NCI-H2196 treated with DMSO at 0.1 percent for 48 hours (cell line): ENCODE measurements at regions not wholly inside any gene's neighbourhood (a gene's known extent, or its start where the extent isn't known, plus 50 kb on each side); places are given as distances from the start of the nearest gene placed in this dataset.
"Not testable (repeated sequence)": the region's sequence is repeated elsewhere in the genome, so short reads cannot be mapped to it uniquely, and the experiment has no call there.

ENCODE experiments used
- DNase-seq: peaks from one replicate; lab custom pipeline; 2025; ENCODE audit not compliant: unreplicated experiment; lab: John Stamatoyannopoulos, UW

DNA sequence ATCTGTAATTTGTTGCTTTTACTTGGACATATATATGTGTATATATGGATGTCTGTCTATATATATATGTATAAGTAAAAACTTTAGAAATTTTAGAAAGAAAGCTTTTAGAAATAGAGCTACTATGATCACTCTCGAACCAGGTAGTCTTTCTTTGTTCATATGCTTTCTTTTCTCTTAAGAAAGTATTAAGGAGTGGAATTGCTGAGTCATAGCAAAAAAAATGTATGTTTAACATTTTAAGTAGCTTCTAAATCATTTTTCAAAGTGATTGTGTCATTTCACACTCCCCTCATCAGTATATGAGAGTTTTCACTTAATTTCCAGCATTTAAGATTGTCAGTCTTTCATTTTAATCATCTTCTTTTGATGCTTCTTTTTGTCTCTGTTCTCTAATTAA is 447.9 kb upstream of the TECRL start:
- no peak for DNase-seq

DNA sequence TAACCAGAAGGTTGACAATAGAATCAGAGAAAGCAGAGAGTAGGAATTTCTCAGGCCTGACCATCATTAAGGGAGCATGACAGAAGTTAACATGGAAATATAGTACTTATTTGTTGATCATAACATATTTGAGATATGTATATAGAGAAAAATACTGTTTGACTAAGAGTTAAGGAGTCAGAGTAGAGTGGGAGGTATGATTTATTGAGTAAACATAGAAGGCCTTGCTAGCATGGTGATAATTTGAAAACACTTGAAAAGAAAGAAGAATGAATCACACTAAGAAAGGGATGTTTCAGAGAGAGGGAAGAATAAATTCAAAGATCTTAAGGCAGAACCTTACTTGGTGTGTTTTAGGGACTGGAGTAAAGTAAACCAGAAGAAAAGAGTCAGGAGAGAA is 437.2 kb upstream of the TECRL start:
- DNase-seq: no peak

DNA sequence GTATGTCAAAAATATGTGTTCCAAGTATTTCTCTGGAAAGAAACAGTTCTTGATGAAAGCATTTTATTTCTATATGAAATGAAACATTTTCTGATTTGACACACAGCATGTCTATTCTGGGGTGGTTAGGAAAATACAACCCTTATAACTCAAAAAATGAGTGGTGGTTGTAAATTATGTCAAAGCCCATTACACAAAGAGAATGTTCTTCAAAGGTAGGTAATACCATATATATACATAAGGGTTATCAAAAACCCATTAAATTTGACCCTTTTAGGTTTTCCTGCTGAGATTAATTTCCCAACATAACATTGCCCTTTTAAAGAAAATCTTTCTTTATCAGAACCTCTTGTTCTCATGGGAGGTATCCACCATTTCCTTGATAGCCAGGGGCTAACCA is 420.5 kb upstream of the TECRL start:
- no peak for DNase-seq

DNA sequence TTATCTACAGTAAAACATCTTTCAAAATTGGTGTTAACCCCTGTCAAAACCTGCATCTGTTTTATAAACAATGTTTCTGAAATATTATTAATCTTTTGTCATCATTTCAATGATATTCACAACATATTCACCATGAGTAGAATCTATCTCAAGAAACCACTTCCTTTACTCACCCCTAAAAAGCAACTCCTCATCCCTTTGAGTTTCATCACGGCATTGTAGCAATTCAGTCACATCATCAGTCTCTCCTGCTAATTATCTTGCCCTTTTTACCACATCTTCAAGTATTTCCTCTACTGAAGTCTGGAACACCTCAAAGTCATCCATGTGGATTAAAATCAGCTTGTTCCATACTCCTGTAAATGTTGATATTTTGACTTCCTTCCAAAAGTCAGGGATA is 415.3 kb upstream of the TECRL start:
- DNase-seq: no peak

DNA sequence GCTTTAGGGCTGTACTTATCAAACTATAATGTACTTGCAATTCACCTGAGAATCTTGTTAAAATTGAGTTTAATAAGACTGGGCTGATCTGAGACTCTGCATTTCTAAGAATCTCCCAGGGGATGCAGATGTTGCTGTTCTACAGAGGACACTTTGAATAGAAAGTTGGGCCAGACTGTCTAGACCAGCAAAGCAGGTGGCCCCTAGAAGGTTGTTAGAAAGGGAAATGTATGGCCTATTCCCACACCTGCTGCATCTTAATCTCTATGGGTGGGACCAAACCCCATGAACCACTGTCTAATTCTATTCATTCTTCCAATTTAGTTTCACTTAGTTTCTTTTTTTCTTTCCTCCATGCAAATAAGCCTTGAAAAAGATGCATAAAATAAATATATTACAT is 413.2 kb upstream of the TECRL start:
- no peak for DNase-seq

DNA sequence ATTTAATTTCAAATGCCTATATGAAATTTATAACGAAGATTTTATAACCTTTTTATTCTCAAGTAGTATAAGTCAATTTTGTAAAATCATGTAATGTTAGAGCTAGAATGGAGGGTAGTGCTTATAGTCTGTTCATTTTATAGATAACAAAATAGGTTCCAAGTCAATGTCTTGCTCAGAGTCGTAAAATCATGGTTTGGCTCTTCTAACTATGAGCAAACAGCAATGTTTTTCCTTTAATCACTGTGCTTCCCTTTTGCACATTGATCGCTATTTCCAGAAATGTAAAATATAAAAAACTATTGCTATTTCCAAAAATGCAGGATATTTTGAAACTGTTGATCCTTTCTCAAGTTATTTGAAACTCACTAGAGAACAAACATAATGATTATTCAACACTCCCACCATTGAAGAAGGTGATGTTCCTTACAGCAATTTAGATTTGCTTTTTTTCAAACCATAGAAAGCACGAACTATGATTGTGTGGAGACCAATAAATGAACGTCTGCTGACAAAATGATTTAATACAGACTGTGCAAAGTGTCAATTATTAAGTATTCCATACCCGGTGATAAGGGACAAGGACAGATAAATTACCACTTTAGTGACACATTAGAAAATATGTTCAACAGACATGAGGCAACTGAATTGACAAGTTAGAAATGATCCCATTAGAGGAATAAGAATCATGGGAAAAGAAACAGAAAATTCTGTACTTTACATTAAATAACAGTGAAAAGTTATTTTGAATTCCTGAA is 412.1 kb upstream of the TECRL start:
- no peak for DNase-seq

DNA sequence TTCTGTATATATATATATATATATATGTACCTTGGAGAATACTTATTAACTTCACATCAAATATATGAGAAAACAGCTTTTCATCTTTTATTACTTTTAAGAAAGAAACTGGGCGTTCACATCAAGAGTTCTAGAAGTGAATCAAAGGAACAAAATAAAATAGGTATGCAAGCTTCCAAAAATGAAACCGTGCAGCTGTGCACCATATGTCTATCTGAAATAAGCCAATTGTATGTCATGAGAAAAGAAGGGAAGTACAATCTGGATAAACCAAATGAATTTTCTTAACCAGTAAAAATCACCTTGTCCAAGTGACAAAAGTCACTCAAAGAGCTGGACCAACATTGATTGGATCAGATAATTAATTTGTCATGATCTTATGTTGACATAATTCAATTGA is 405.4 kb upstream of the TECRL start:
- no peak for DNase-seq

DNA sequence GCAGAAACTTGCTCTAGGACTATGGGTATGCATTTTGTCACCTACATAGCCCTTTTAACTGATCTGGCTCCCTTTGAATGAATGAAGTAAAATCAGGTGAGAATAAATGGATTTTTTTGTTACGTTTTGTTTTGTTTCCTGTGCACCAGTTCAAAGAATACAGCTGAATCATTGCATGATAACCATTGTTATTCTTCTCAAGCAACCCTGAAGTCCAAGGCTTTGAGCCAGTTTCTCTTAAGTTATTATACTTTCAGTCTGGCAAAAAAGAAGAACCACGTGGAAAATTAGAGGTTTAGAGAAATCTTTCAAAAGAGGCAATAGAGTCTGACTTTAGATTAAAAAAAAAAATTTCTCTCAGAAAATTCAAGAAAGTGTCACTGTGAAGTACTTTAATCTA is 398.6 kb upstream of the TECRL start:
- no peak for DNase-seq

DNA sequence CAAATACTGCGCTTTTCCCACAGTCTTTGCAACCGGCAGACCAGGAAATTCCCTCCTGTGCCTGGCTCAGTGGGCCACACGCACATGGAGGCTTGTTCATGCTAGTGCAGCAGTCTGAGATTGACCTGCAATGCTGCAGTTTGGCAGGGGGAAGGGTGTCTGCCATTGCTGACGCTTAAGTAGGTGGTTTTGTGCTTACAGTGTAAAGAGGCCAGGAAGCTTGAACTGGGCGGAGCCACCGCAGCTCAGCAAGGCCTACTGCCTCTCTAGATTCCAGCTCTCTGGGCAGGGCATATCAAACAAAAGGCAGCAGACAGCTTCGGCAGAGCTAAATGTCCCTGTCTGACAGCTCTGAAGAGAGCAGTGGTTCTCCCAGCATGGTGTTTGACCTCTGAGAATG is 390.5 kb upstream of the TECRL start:
- DNase-seq: no peak

DNA sequence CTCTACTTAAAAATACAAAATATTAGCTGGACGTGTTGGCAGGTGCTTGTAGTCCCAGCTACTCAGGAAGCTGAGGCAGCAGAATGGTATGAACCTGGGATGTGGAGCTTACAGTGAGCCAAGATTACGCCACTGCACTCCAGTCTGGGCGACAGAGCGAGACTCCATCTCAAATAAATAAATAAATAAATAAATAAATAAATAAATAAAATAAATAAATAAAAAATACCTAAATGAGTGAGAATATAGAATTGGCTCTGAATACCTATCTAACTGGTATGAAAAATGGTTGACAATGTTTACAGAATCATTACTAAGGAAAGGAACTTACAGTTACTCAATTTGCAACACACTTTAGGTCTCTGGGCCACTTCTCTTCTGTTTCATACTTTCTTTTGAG is 389.6 kb upstream of the TECRL start:
- DNase-seq: not testable (repeated sequence)

DNA sequence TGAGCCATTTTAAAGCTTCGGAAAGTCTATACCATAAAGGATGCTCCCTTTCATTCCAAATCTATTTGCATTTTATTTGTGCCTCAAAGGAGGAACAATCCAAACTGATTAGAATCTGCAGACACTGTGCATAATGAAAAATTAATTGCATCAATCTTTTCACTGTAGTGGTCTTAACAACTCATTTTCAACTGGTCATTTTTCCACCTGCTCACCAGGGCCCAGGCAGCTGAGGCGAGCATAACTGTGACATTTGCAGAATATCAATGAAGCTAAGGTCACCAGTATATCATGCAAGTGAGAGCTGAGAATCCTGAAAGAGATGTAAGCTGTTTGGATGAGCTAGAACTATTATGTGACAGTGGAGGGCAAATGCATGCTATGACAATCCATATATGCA is 387.3 kb upstream of the TECRL start:
- no peak for DNase-seq

DNA sequence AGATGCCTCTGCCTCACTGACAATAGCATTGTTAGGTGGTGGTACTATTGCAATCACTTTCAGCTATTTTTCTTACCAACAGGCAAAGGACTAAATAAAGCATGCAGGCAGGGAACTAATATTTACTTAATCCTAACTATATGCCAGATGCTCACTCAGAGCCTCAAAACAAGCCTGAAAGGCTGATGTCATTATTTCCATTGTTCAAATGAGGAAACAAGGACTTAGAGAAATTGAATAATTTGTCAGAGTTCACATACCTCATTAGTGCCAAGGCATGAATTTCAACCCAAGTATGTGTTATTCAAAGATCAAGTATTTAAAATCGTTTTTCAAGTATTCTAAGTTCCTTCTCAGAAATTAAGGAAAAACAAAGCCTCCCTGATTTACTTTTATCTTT is 374.9 kb upstream of the TECRL start:
- peak; percentile 2 for DNase-seq

DNA sequence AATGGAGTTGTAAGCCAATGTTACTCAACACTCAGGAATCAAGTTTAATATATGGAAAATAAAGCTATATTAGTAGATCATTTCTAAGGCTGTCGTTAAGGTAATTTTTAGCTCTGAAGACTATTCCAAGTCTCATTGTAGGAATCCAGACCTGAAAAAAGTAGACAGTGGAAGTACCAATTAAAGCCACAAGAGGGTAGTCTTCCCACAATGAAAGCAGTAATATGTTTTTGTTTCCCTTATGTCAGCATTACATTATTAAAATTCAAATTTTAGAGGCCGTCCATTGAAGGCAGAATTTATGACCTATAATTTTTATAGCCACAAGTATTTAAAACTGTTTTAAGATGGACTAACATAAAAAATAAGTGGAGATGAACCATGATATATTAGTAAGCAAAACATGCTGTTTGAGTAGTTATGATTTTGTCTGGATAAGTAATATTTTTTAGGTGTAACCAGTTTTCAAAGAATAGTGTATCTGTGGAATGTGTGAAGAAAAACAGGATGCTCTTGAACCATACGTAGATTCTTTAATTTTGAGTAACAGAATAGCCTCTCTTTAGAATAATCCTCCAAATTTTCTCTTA is 372.6 kb upstream of the TECRL start:
- DNase-seq: no peak

DNA sequence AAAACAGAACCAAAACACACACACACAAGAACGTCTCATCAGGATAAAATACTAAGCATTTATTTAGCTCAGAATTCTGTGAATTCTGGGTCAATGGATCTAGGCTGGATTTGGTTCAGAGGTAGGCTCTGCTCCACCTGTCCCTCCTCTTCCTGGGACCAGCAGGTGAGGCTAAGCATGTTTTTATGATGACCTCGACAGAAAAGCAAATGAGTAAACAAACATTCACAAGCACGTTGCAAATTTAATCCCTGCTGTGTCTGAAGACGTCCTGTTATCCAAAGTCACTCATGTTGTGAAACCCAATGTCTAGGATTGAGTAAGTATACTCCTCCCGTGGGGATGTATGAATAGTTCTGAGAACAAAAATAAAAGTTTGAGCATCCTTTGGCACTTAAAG is 371.4 kb upstream of the TECRL start:
- DNase-seq: no peak

DNA sequence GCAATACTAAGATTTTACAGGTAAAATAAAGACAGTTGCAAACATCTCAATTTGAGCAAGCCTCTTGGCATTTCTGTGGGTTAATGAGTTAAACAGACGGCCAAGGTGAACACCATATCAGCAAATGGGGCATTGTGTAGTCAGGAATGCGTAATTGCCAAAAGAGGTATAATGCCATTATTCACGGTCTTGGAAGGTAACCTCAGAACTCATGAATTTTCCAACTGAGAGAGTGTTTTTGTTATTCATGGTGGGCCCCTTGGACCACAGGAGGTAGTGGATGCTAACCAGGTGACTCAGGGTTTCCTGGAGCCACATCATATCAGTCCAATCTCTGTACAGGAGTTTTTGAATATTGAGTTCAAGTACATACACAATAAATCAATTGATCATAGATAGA is 368.0 kb upstream of the TECRL start:
- no peak for DNase-seq

DNA sequence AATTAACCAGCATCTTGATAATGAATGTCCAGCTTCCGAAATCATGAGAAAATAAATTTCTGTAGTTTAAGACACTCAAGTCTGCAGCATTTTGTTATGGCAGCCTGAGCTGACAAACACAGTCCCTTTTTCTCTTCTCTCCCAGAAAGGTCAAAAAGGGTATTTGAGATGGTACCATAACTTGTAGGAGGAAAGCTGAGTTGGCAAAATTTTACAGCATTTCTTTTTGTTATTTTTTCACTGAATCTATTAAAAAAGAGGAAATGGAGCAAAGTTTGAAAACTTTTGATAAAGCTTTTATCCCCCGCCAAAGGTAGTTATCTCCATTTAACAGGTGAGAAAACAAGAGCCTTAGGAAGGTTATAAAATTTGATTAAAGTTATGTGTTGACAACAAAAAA is 367.6 kb upstream of the TECRL start:
- no peak for DNase-seq

DNA sequence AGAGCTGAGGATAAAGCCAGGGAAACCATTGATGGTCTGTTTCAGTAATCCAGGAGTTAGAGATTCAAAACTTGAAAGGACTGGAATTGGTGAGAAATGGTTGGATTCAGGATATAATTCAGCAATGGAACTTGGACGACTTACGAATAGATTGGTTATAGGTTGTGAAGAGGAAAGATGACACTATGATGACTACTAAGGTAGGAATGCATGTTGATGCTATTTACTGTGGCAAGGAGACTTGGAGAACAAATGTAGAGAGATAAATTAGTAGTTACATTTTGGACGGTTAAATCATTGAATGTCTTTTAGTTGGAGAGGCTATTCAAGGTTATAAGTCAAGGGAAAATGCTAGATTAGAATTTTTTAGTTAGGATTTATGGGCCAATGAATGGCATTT is 365.4 kb upstream of the TECRL start:
- DNase-seq: no peak

DNA sequence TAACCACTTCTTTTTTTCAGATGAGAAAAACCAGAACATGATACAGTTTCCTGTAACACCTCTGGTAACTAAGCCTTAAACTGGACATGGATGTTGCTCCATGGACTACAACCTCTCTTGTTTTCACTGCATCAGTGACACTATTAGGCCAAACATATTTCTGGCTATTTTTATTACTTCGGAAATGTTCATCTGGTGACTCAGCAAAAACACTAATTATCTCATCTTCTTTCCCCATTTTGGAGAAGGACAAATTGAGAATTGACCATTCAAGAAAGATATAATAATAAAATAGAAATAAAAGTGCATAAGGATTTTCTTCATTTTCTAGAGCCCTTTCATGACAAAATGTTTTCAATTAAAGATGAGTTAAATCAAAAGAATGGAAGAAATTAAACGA is 361.9 kb upstream of the TECRL start:
- no peak for DNase-seq

DNA sequence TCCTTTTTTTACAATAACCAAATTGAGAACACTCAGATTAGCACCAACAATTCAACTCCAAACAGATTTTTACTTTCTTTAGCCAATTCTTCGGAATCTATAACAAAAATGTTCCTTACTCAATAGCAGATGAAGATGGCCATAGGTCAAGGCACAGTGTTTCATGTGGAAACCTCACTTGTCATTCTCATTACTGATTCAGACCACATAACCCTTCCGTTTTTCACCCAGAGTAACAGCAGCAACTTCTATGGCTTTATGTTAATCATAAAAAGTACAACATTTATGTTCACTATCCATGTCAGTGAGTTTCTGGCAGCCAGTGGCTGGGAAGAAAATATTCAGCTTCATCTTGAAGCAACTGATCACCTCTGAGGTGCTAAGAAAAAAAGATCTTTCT is 358.3 kb upstream of the TECRL start:
- DNase-seq: no peak

DNA sequence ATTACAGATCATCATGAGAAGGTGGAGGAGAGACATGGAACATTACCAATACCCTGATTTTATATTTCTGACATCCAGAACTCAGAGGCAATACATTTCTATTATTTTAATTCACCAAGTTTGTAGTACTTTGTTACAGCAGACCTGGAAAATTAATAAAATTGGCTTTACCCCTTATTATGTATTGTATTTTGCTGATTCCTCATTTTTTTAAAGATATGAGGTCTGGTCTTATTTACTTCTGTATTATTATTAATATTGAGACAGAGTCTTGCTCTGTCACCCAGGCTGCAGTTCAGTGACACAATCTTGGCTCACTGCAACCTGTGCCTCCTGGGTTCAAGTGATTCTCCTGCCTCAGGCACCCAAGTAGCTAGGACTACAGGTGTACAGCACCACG is 357.3 kb upstream of the TECRL start:
- no peak for DNase-seq

DNA sequence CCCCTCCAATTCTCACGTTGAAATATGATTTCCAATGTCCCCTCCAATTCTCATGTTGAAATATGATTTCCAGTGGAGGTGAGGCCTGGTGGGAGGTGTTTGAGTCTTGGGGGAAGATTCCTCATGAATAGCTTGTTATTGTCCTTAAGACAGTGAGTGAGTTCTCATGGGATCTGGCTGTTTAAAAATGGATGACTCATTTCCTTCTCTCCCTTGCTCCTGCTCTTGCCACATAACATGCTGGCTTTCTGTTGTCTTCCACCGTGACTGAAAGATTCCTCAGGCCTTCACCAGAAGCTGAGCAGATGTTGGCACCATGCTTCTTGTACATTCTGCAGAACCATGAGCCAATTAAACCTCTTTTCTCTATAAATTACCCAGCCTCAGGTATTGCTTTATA is 346.8 kb upstream of the TECRL start:
- no peak for DNase-seq

DNA sequence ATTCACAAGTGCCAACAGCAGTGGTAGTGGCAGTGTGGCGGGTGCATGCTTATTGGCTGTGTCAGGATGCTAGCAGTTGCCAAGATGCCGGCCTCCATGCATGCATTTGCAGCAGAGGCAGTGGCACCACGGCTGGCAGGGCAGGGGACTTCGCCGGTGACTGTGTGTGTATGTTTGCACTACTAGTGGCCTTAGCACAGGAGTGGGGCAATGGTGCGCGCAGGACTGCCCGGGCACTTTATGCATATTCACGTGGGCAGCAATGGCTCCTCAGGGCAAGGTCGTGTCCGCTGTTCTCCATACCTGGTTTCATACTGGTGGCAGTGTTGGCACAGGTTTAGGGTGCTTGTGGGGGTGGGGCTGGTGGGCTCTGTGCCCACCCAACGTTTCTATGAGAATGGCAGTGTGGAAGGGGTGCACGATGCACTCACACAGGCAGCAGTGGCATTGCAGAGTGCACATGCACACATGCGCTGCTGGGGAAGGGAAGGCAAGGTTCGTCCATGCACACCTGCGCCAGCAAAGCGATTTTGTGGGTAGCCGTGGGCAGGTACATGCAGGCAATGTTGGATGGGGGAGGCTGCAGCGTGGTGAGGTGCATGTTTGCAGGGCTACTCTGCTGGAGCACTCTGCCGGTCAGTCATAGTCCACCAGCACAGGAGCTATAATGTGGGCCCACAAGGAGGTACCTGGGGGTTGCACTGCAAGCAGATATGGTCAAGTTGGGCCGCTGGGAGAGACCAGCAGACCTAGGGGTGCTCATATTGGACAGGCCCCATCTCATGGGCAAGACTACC is 338.9 kb upstream of the TECRL start:
- DNase-seq: no peak
